Activated naive CD8-positive, alpha-beta T cell treated with anti-CD3 and anti-CD28 coated beads, Interleukin-2, amount 50 U/mL, for 24 hours (primary cell): ENCODE measurements at regions not wholly inside any gene's neighbourhood (a gene's known extent, or its start where the extent isn't known, plus 50 kb on each side); places are given as distances from the start of the nearest gene placed in this dataset.

Experiments used
- ATAC-seq: fragments of 150-1000 bp; cut with Tn5 transposase; one replicate; pipeline ENCODE4 v1.10.0; 2021
- DNase-seq: peaks from one replicate; pipeline ENCODE4 v3.0.0; 2021
- H3K27ac Mint-ChIP-seq: one replicate; pipeline ENCODE4 v1.8.0; 2021; ENCODE audit warnings: mild to moderate bottlenecking, mixed read lengths
- H3K27me3 Mint-ChIP-seq: one replicate; pipeline ENCODE4 v1.8.0; 2021; ENCODE audit warnings: mixed read lengths
- H3K36me3 Mint-ChIP-seq: one replicate; pipeline ENCODE4 v1.8.0; 2021; ENCODE audit warnings: low read depth, mixed read lengths
- H3K4me1 Mint-ChIP-seq: one replicate; pipeline ENCODE4 v1.8.0; 2021; ENCODE audit warnings: mixed read lengths
- H3K4me3 Mint-ChIP-seq: one replicate; pipeline ENCODE4 v1.8.0; 2021; ENCODE audit warnings: mild to moderate bottlenecking, moderate library complexity, mixed read lengths
- H3K9me3 Mint-ChIP-seq: one replicate; pipeline ENCODE4 v1.8.0; 2021; ENCODE audit warnings: mixed read lengths

DNA sequence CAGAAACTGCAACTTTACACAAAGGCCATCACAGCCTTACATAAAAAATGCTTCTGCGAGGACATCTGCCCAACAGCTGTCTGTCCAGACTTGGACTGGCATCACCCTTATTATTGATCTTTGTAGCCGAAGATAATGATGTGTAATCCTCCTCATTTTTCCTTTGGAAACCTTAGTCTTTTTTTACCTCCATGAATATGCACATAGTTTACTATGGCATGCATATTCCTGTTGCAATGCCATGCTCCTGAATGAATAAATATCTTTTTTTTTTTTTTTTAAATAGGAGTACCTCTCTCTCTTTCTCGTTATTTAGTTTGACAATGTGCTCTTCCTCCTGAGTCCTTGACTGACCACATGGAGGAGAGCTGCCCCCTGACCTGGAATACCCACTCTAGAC, 409.6 kb upstream of the USP24 start:
- no peak overlapping the region for H3K27ac Mint-ChIP-seq
- H3K4me1 Mint-ChIP-seq: no peaks in the 10 kb centered on the region
- H3K27me3 Mint-ChIP-seq: peaks cover 10% of the 10 kb centered on the region
- H3K4me3 Mint-ChIP-seq: no peak overlapping the region
- no peaks in the 10 kb centered on the region for H3K36me3 Mint-ChIP-seq
- H3K9me3 Mint-ChIP-seq: no peaks in the 10 kb centered on the region
- no peak for DNase-seq
- ATAC-seq: no peak

GRCh38 chr1:55623311-55623710, 408.1 kb upstream of the USP24 start:
- DNase-seq (no peak), ATAC-seq (no peak)
- Mint-ChIP-seq H3K4me1 (no peaks in the 10 kb centered on the region), H3K27me3 (peaks cover 10% of the 10 kb centered on the region), H3K9me3 (no peaks in the 10 kb centered on the region), H3K4me3 (no peak overlapping the region), H3K36me3 (no peaks in the 10 kb centered on the region), H3K27ac (no peak overlapping the region)

DNA sequence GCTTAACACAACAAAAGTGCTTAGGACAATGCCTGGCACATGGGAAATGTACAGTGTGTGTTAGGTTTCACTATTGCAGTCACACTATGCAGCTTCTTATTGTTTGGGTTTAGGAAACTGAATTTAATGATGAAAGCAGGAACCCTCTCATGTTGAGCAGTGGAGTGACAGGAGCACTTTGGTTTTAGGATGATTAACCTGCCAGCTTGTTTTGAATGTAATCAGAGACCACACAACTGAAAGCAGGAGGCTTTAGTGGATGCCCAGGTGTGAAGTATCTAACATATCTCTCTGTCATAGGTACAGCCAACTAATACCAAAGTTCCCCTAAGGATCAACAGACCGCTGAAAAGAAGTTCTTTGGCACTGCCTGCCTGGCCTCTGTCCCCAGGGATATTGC, 406.9 kb upstream of the USP24 start:
- Mint-ChIP-seq H3K4me3 (no peak overlapping the region), H3K4me1 (no peaks in the 10 kb centered on the region), H3K9me3 (no peaks in the 10 kb centered on the region), H3K27me3 (peaks cover 10% of the 10 kb centered on the region), H3K27ac (no peak overlapping the region), H3K36me3 (no peaks in the 10 kb centered on the region)
- DNase-seq: no peak
- no peak for ATAC-seq

- Mint-ChIP-seq H3K27me3 (peaks cover 8% of the 10 kb centered on the region), H3K27ac (no peak overlapping the region), H3K4me1 (no peaks in the 10 kb centered on the region), H3K4me3 (no peak overlapping the region), H3K9me3 (peaks cover 5% of the 10 kb centered on the region), H3K36me3 (no peaks in the 10 kb centered on the region)
- no peak for ATAC-seq
- no peak for DNase-seq
These were observed 403.0 kb upstream of the USP24 start for GRCh38 chr1:55618199-55618598.

DNA sequence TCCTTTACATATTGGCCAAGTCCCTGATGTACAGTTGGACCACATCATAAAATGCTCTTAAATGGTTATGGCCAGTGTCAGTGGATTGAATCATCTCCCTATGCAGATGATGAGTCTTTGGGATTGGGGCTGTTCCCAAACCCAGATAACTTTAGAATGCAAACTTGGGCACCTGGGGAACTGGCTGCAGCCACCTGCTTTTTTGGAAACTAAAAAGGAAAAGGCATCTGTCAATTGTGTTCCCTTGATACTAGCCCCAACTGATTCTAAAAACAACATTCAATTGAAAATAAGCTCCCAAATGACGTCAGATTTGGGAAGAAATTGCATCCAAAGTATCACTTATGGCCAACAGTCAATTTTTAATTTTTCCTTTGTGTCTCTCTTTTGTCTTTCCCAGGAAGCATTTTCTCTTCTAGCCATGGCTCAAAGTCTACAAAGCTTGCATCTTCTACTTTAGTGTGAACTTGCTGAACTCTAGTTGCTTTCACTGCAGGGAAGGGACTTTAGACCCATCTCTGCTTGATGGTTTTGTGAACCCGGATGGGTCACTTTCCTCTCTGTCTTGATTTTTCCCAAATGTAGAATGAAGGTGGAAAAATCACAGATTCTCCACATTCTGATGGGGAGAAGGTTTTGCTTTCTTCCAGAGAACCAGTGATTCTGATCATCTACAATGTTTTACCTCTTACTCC, 402.3 kb upstream of the USP24 start:
- DNase-seq (no peak), ATAC-seq (no peak)
- Mint-ChIP-seq H3K4me3 (no peak overlapping the region), H3K9me3 (peaks cover 5% of the 10 kb centered on the region), H3K4me1 (no peaks in the 10 kb centered on the region), H3K36me3 (no peaks in the 10 kb centered on the region), H3K27ac (no peak overlapping the region), H3K27me3 (peaks cover 8% of the 10 kb centered on the region)

DNA sequence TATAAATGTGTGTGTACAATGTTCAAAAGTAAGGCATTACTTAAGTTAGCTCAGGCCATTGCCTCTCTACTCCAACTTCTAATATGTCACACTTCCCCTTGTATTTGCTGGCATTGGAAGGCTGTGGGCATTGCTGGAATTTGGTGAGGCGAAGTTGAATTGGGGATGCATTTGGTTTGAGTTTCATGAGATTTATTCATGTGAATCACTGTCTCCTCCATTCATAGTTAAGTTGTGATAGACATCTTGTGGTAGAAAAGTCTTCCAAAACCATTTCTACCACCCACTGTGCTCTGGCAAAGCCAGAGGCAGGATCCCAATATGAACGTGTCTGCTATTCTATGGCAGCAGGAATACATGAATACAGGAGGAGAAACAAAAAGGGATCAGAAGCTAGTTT, 397.8 kb upstream of the USP24 start:
- H3K9me3 Mint-ChIP-seq: peaks cover 5% of the 10 kb centered on the region
- H3K36me3 Mint-ChIP-seq: no peaks in the 10 kb centered on the region
- H3K27me3 Mint-ChIP-seq: no peaks in the 10 kb centered on the region
- H3K27ac Mint-ChIP-seq: no peak overlapping the region
- ATAC-seq (no peak), DNase-seq (no peak)
- no peak overlapping the region for H3K4me3 Mint-ChIP-seq
- no peaks in the 10 kb centered on the region for H3K4me1 Mint-ChIP-seq

GRCh38 chr1:55611123-55611522, 396.0 kb upstream of the USP24 start:
- Mint-ChIP-seq H3K27me3 (no peaks in the 10 kb centered on the region), H3K4me3 (no peak overlapping the region), H3K4me1 (no peaks in the 10 kb centered on the region), H3K27ac (no peak overlapping the region), H3K36me3 (no peaks in the 10 kb centered on the region), H3K9me3 (peaks cover 5% of the 10 kb centered on the region)
- DNase-seq (no peak), ATAC-seq (no peak)

- H3K27me3 Mint-ChIP-seq: no peaks in the 10 kb centered on the region
- no peaks in the 10 kb centered on the region for H3K36me3 Mint-ChIP-seq
- H3K4me3 Mint-ChIP-seq: no peak overlapping the region
- H3K4me1 Mint-ChIP-seq: no peaks in the 10 kb centered on the region
- ATAC-seq (no peak), DNase-seq (no peak)
- H3K27ac Mint-ChIP-seq: no peak overlapping the region
- no peaks in the 10 kb centered on the region for H3K9me3 Mint-ChIP-seq
These were observed 395.0 kb upstream of the USP24 start for GRCh38 chr1:55610203-55610602.

DNA sequence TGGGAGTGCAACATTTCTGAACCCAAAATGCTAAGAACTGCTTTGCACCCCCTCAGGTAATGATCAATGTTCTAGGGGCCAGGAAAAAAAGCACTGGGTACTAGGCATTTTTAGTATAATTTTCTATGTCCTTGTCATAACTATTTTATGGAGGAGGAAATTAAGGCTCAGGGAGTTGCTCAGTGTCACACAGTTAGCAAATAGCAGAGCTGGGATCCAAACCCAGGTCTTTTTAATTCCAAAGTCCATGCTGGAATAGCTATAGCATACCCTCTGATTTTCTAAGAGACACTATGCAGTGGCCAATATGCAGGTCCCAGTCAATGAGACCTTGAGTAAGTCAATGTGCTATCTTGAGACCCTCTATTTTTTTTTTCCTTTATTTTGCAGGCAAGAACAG, 394.5 kb upstream of the USP24 start:
- Mint-ChIP-seq H3K4me1 (no peaks in the 10 kb centered on the region), H3K27me3 (no peaks in the 10 kb centered on the region), H3K36me3 (no peaks in the 10 kb centered on the region), H3K9me3 (no peaks in the 10 kb centered on the region), H3K4me3 (no peak overlapping the region), H3K27ac (no peak overlapping the region)
- ATAC-seq: no peak
- no peak for DNase-seq

DNA sequence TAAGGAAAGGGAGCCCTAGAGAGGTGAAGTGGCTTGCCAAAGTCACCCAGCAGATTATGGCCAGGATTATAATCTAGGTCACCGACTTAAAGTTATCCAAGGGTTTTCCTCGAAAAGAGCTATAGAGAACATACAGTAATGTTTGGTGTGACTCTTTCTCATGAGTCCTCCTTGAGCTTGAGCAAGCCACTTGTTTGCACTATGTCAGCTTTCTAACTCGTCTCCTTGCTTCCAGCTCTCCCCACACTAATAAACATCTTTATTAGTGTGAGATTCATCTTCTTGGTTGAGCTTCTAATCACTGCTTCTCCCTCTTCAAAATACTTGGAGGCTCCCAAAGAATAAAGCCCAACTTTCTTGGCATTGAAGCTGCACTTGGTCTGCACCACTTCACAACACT, 390.0 kb upstream of the USP24 start:
- Mint-ChIP-seq H3K27ac (no peak overlapping the region), H3K27me3 (peaks cover 2% of the 10 kb centered on the region), H3K36me3 (no peaks in the 10 kb centered on the region), H3K4me3 (no peak overlapping the region), H3K9me3 (no peaks in the 10 kb centered on the region), H3K4me1 (no peaks in the 10 kb centered on the region)
- DNase-seq (no peak), ATAC-seq (no peak)

- no peaks in the 10 kb centered on the region for H3K4me1 Mint-ChIP-seq
- H3K4me3 Mint-ChIP-seq: no peak overlapping the region
- H3K27me3 Mint-ChIP-seq: peaks cover 2% of the 10 kb centered on the region
- H3K27ac Mint-ChIP-seq: no peak overlapping the region
- H3K9me3 Mint-ChIP-seq: no peaks in the 10 kb centered on the region
- no peaks in the 10 kb centered on the region for H3K36me3 Mint-ChIP-seq
- no peak for DNase-seq
- ATAC-seq: no peak
These were observed 389.6 kb upstream of the USP24 start for GRCh38 chr1:55604749-55605148.

DNA sequence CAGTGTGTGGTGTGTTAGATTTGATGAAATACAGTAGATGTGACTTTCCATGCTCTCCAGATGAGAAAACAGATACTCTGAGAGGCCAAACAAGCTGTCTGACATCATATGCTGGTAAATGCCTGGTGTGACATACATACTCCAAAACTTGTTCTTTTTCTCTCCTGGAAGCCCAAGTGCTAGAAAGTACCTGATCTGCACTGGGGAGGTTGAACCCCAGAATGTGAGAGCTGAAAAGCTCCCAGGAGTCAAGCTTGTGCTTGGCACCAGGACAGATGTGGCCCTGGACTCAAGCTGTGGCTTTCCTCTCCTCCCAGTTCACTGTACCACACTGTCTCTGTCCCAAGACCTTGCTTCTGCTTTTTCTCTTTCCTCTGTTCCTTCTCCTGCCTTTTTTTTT, 389.0 kb upstream of the USP24 start:
- ATAC-seq: no peak
- Mint-ChIP-seq H3K27ac (no peak overlapping the region), H3K36me3 (no peaks in the 10 kb centered on the region), H3K9me3 (no peaks in the 10 kb centered on the region), H3K4me3 (no peak overlapping the region), H3K4me1 (no peaks in the 10 kb centered on the region), H3K27me3 (peaks cover 4% of the 10 kb centered on the region)
- DNase-seq: no peak

- no peak for ATAC-seq
- H3K36me3 Mint-ChIP-seq: no peaks in the 10 kb centered on the region
- DNase-seq: no peak
- H3K27me3 Mint-ChIP-seq: peaks cover 14% of the 10 kb centered on the region
- H3K4me3 Mint-ChIP-seq: no peak overlapping the region
- peaks cover 3% of the 10 kb centered on the region for H3K9me3 Mint-ChIP-seq
- H3K4me1 Mint-ChIP-seq: no peaks in the 10 kb centered on the region
- no peak overlapping the region for H3K27ac Mint-ChIP-seq
These were observed 385.1 kb upstream of the USP24 start for GRCh38 chr1:55600242-55600641.

- Mint-ChIP-seq H3K36me3 (no peaks in the 10 kb centered on the region), H3K4me3 (no peak overlapping the region), H3K4me1 (no peaks in the 10 kb centered on the region), H3K27me3 (peaks cover 14% of the 10 kb centered on the region), H3K9me3 (peaks cover 3% of the 10 kb centered on the region), H3K27ac (no peak overlapping the region)
- no peak for DNase-seq
- no peak for ATAC-seq
These were observed 382.7 kb upstream of the USP24 start for GRCh38 chr1:55597910-55598309.

GRCh38 chr1:55594701-55595100, 379.5 kb upstream of the USP24 start:
- Mint-ChIP-seq H3K4me3 (no peak overlapping the region), H3K4me1 (no peaks in the 10 kb centered on the region)

GRCh38 chr1:55593298-55593697, 378.1 kb upstream of the USP24 start:
- no peak overlapping the region for H3K4me3 Mint-ChIP-seq
- no peaks in the 10 kb centered on the region for H3K36me3 Mint-ChIP-seq
- H3K4me1 Mint-ChIP-seq: no peaks in the 10 kb centered on the region
- no peak overlapping the region for H3K27ac Mint-ChIP-seq
- peaks cover 3% of the 10 kb centered on the region for H3K9me3 Mint-ChIP-seq
- peaks cover 8% of the 10 kb centered on the region for H3K27me3 Mint-ChIP-seq
- ATAC-seq (no peak), DNase-seq (no peak)

More at GRCh38 chr1:55594701-55595100, 379.5 kb upstream of the USP24 start:
- Mint-ChIP-seq H3K27ac (no peak overlapping the region), H3K36me3 (no peaks in the 10 kb centered on the region), H3K27me3 (peaks cover 12% of the 10 kb centered on the region), H3K9me3 (peaks cover 3% of the 10 kb centered on the region)
- no peak for ATAC-seq
- no peak for DNase-seq
